ENCODE measurements at regions not wholly inside any gene's neighbourhood (a gene's known extent, or its start where the extent isn't known, plus 50 kb on each side); places are given as distances from the start of the nearest gene placed in this dataset.

- TF ChIP-seq CTCF (IDR thresholded peaks at IDR 0.05 in 8 of 11, conservative IDR thresholded peaks at IDR 0.05 in 3 of 11) (no peak), POLR2AphosphoS5 (IDR thresholded peaks at IDR 0.05) (no peak)
Observed at GRCh38 chr1:80445033-80445432, 1355.7 kb upstream of the ADGRL2 start.
